GM13977 (cell line): ENCODE measurements at regions not wholly inside any gene's neighbourhood (a gene's known extent, or its start where the extent isn't known, plus 50 kb on each side); places are given as distances from the start of the nearest gene placed in this dataset.

Source experiments
- DNase-seq: peaks from one replicate; pipeline ENCODE4 v3.0.0; 2012; ENCODE audit warnings: low spot score
- CTCF ChIP-seq: IDR thresholded peaks from 2 replicates; pipeline ENCODE4 v1.5.1; 2012; ENCODE audit warnings: mild to moderate bottlenecking, control low read depth; ENCODE audit not compliant: insufficient read depth; ENCODE audit errors: extremely low read depth, missing control alignments
- in situ Hi-C: fragments of 300-500 bp; cut with MboI; formaldehyde crosslinking; loops from one replicate; pipeline ENCODE4 v1.12.0; 2022; ENCODE audit warnings: low sequenced_read_pairs, low pct_unique_long_range_greater_than_20kb, mixed read lengths, inconsistent platforms; ENCODE audit not compliant: unreplicated experiment

- in situ Hi-C loops, result no loop called here
- no peak for TF ChIP-seq CTCF
- DNase-seq, result no peak
Observed at GRCh38 chr2:175304541-175304940, 123.0 kb upstream of the ATP5MC3 start.

GRCh38 chr2:175293776-175294175 is 112.3 kb upstream of the ATP5MC3 start:
- TF ChIP-seq CTCF, result no peak
- in situ Hi-C loops, result no loop called here
- no peak for DNase-seq

GRCh38 chr2:175293195-175293594 is 111.7 kb upstream of the ATP5MC3 start:
- DNase-seq, result no peak
- in situ Hi-C loops, result no loop called here
- no peak for TF ChIP-seq CTCF

DNA sequence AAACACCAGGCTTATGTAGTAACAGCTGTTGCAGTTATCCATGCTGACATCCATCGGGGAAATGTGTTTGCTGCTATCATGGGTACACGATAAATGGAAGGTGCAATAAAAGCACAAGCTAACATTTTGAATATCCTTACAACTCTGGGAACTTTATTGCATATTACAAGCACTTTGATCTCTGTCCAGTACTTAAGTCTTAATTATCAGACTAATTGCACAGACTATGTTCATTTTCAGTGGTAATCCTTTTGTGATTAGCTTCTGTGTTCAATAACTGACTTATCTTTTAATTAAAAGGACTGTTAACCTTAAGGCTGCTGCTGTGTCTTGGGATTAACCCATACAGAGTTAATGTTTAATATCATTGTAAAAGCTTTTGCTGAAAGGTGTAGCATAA is 101.4 kb upstream of the ATP5MC3 start:
- no peak for TF ChIP-seq CTCF
- no peak for DNase-seq
- in situ Hi-C loops, result no loop called here

GRCh38 chr2:175282300-175282699 is 100.8 kb upstream of the ATP5MC3 start:
- TF ChIP-seq CTCF, result peak; percentile 51
- DNase-seq, result peak; percentile 49
- in situ Hi-C loops, result no loop called here

DNA sequence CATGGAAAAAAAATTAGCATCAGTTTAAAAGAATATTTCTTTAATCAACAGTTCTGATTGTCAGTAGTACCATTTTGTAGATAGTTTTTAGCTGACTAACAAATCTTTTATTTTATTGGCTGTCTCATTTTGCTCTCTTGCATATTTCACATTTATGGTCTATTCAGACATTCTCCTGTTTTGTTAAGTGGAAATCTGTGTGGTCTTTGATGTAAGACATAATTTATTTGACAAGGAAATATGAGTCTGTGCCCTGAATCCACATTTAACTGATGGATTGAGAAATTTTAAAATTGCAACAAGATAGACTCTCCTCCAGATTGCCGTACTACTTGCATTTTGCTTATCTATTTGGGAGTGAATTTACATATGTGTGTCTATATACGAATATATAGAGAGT is 96.3 kb upstream of the ATP5MC3 start:
- in situ Hi-C loops, result no loop called here
- DNase-seq, result no peak
- TF ChIP-seq CTCF, result no peak

DNA sequence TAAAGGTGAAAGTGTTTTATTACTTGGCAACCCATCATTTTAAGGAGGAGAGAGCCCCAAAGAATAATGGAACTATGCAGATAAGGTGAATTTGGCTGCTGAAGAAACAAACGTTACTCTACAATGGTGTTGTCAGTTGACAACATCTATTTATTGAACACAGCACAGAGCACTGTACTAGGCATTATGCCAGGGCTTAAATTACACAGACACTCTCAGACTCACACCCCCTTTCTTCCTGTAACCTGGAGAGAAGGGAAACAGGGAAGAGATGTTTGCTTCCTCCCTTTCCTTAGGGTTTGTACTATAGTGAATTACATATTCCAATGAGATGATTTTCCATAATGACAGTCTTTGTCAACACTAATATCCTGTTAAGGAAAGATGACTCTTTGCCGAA is 94.0 kb upstream of the ATP5MC3 start:
- no peak for TF ChIP-seq CTCF
- no peak for DNase-seq
- in situ Hi-C loops, result no loop called here
